Retinal pigment epithelial cell (primary cell): ENCODE measurements at regions not wholly inside any gene's neighbourhood (a gene's known extent, or its start where the extent isn't known, plus 50 kb on each side); places are given as distances from the start of the nearest gene placed in this dataset.
"Not testable (repeated sequence)": the region's sequence is repeated elsewhere in the genome, so short reads cannot be mapped to it uniquely, and the experiment has no call there.

ENCODE experiments used
- DNase-seq: peaks from one replicate; pipeline ENCODE4 v3.0.0-alpha.2; 2010; ENCODE audit warnings: low read depth
- H3K4me3 ChIP-seq: 2 replicates; pipeline ENCODE4 v1.5.1; 2011; ENCODE audit warnings: mild to moderate bottlenecking, low read length, control low read depth, moderate library complexity
- TF ChIP-seq, protein P1 (sequence below): conservative IDR thresholded peaks from 2 replicates; pipeline ENCODE4 v1.5.1; 2011; ENCODE audit warnings: low read depth, low read length, control low read depth, inconsistent platforms

DNA sequence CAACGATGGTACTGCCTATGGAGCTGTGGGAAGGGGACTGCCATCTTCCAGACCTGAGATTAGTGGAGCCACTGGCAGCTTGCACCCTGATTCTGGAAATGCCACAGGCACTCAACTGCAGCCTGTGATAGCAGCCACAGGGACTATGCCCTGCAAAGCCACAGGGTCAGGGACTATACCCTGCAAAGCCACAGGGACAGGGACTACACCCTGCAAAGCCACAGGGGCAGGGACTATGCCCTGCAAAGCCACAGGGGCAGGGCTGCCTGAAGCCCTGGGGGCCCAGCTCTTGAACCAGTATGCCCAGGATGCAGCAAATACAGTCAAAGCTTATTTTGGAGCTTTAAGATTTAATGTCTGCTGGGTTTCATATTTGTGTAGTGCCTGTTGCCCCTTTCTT lies 346.6 kb downstream of the C6orf118 start:
- H3K4me3 ChIP-seq = no peak overlapping the region
- TF ChIP-seq, protein P1, sequence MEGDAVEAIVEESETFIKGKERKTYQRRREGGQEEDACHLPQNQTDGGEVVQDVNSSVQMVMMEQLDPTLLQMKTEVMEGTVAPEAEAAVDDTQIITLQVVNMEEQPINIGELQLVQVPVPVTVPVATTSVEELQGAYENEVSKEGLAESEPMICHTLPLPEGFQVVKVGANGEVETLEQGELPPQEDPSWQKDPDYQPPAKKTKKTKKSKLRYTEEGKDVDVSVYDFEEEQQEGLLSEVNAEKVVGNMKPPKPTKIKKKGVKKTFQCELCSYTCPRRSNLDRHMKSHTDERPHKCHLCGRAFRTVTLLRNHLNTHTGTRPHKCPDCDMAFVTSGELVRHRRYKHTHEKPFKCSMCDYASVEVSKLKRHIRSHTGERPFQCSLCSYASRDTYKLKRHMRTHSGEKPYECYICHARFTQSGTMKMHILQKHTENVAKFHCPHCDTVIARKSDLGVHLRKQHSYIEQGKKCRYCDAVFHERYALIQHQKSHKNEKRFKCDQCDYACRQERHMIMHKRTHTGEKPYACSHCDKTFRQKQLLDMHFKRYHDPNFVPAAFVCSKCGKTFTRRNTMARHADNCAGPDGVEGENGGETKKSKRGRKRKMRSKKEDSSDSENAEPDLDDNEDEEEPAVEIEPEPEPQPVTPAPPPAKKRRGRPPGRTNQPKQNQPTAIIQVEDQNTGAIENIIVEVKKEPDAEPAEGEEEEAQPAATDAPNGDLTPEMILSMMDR = no peak
- no peak for DNase-seq

DNA sequence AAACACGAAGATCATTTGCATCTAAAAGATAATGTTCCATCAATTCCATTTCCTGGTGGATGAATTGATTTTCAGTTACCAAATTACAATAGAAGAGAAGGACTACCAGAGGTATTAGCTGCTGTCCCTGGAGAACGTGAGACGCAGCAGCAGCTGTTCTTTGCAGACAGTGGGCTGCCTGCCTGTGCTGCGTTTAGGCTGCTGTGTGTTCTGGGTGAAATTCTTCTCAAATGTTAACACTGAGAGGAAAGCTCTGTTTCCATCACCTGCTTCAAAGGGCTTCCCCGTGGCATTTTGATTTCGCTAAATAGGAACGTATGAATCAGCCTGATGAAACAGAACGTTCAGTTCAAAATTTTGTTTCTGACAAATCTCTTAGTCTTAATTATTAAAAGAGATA lies 362.2 kb downstream of the C6orf118 start:
- no peak for DNase-seq
- TF ChIP-seq, protein P1 = no peak

DNA sequence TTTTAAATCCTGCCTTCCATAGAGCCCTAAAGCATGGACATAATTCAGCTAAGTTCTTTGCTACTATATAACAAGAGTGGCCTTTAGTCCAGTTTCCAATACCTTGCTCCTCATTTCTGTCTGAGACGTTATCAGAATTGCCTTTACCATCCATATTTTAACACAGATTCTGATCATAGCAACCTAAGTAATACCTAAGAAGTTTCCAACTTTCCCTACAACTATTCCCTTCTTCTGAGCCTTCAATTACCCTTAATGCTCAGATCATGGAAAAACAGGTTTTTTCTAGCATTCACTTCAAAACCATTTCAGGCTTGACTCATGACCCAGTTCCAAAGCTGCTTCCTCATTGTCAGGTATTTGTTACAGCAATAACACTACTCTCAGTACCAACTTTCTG lies 367.1 kb downstream of the C6orf118 start:
- no peak overlapping the region for H3K4me3 ChIP-seq
- no peak for DNase-seq
- TF ChIP-seq, protein P1 = no peak

More for the DNA sequence above, 362.2 kb downstream of the C6orf118 start:
- H3K4me3 ChIP-seq = no peak overlapping the region

DNA sequence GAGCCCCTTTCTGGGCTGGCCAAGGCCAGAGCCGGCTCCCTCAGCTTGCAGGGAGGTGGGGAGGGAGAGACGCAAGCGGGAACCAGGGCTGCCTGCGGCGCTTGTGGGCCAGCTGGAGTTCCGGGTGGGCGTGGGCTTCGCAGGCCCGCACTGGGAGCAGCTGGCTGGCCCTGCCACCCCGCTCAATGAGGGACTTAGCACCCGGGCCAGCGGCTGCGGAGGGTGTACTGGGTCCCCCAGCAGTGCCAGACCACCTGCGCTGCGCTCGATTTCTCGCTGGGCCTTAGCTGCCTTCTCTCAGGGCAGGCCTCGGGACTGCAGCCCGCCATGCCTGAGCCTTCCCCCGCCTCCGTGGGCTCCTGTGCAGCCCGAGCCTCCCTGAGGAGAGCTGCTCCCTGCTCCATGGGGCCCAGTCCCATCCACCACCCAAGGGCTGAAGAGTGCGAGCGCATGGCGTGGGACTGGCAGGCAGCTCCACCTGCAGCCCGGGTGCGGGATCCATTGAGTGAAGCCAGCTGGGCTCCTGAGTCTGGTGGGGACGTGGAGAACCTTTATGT lies 376.1 kb downstream of the C6orf118 start:
- DNase-seq, H3K4me3 ChIP-seq: not testable (repeated sequence)

DNA sequence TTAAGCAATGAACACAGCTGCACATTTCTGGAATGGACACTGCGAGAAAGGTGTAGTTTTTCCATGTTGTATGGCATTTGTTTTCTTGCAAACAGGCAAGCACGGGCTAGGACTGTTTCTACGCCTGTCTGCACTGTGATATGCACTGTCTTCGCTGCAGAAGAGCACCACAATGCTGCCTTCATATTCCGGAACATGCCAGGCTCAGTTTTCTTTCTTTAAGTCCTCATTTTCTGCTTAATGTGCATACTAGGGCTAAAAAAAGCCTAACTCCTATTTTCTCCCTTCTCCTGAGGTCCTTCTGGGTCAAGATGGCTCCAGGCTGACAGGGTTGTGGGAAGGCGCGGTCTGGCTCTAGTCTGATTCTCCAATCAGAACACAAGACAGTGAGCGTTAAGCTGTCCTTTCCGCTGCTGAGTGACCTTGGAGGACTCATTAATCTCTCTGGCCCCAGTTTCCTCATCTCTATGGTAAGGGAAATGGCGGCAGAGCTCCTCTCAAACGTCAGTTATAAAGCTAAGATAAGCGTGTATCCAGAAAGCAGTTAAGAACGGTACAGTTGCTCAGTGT lies 379.9 kb downstream of the C6orf118 start:
- no peak for DNase-seq
- TF ChIP-seq, protein P1 = no peak
- H3K4me3 ChIP-seq = no peak overlapping the region

DNA sequence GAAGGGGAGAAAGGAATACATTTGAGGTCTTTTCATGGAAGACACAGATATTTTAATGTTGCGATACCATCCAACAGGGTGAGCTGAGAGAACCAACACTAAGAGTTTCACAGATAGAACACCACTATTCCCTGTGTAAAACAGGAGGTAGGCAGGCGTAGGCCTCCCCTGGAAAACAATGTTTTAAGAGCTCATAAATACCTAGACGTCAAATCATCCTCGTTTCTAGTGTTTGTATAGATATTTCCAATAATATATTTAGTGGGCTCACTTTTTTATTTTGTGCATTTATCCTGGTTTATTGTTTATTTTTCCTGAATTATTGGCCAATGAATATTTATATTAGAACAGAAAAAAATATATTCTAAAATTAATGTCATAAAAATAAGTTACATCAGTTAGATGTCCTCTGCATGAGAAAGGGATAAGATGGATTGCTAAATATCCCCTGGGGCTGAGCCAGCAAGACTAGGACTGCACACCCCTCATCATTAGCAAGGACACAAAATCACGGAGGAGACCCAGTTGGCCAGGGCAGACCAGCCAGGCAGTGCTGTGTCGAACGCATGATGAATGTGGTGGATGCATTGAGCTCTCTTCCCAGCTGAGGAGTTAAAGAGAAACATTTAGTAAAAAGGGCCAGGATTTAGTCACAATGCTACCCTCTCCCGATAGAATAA lies 380.5 kb downstream of the C6orf118 start:
- DNase-seq = no peak
- TF ChIP-seq, protein P1 = no peak
- H3K4me3 ChIP-seq = no peak overlapping the region

DNA sequence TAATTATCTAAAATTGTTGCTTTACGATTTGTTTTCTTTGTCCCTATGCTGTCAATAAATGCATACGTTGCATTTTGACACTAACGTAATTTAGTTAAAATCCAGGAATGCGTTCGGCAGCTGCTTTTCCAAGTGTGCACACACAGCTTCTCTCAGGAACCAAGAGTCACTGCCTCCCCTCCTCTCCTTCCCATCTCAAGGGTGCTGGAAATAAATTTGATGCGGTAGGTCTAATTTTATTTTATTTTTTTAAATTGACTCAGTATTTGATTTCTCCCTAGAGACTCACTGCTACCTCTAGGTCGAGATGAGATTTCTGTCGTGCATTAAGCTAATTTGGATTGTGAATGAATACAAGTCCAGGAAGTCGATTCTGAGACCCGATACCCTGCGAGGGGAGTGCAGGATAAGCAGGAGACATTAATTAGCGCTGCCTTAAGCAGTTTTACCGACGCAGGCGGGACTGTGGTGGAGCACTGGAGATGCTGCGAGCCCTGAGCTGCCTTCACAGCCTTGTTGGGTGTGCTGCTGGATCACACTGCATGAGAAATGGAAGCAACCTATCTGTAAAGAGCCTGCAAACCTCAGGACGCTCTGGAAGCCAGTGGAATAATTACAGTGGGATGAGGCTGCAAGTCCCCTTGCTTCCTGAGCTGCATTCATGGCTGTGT lies 381.2 kb downstream of the C6orf118 start:
- no peak for DNase-seq
- no peak overlapping the region for H3K4me3 ChIP-seq
- TF ChIP-seq, protein P1 = no peak
